HG02981 (cell line): ENCODE measurements at regions not wholly inside any gene's neighbourhood (a gene's known extent, or its start where the extent isn't known, plus 50 kb on each side); places are given as distances from the start of the nearest gene placed in this dataset.

Experiments used
- ATAC-seq: cut with Tn5 transposase; IDR thresholded peaks from one replicate; pipeline ENCODE4 v1.9.1; 2021; ENCODE audit warnings: mild to moderate bottlenecking, moderate library complexity; ENCODE audit not compliant: unreplicated experiment

- ATAC-seq = no peak
Observed at GRCh38 chr14:105838591-105839424, 312.4 kb downstream of the TMEM121 start.

- no peak for ATAC-seq
Observed at GRCh38 chr14:105839425-105840265, 313.3 kb downstream of the TMEM121 start.

GRCh38 chr14:105840266-105841021 lies 314.1 kb downstream of the TMEM121 start:
- no peak for ATAC-seq

GRCh38 chr14:105841022-105842009 lies 314.9 kb downstream of the TMEM121 start:
- ATAC-seq = no peak

GRCh38 chr14:105842105-105842504 lies 315.7 kb downstream of the TMEM121 start:
- no peak for ATAC-seq

- no peak for ATAC-seq
Observed at GRCh38 chr14:105843444-105844046, 317.2 kb downstream of the TMEM121 start.

- no peak for ATAC-seq
Observed at GRCh38 chr14:105844047-105844630, 317.8 kb downstream of the TMEM121 start.

- ATAC-seq = no peak
Observed at GRCh38 chr14:105844810-105845724, 318.7 kb downstream of the TMEM121 start.

GRCh38 chr14:105845725-105846309 lies 319.4 kb downstream of the TMEM121 start:
- no peak for ATAC-seq

- no peak for ATAC-seq
Observed at GRCh38 chr14:105846312-105846711, 319.9 kb downstream of the TMEM121 start.

- ATAC-seq = no peak
Observed at GRCh38 chr14:105847400-105847799, 321.0 kb downstream of the TMEM121 start.

GRCh38 chr14:105848570-105848969 lies 322.2 kb downstream of the TMEM121 start:
- no peak for ATAC-seq

- no peak for ATAC-seq
Observed at GRCh38 chr14:105849933-105850626, 323.7 kb downstream of the TMEM121 start.

- ATAC-seq = no peak
Observed at GRCh38 chr14:105850853-105851581, 324.6 kb downstream of the TMEM121 start.

- no peak for ATAC-seq
Observed at GRCh38 chr14:105851716-105852377, 325.5 kb downstream of the TMEM121 start.
